HG03280 (cell line): ENCODE measurements at regions not wholly inside any gene's neighbourhood (a gene's known extent, or its start where the extent isn't known, plus 50 kb on each side); places are given as distances from the start of the nearest gene placed in this dataset.
"Not testable (repeated sequence)": the region's sequence is repeated elsewhere in the genome, so short reads cannot be mapped to it uniquely, and the experiment has no call there.

Source experiments
- ATAC-seq: cut with Tn5 transposase; IDR thresholded peaks from one replicate; pipeline ENCODE4 v1.9.1; 2021; ENCODE audit warnings: mild to moderate bottlenecking, moderate library complexity; ENCODE audit not compliant: unreplicated experiment

GRCh38 chr9:84501587-84501986, 161.0 kb upstream of the SLC28A3 start:
- ATAC-seq: no peak

GRCh38 chr9:84502066-84502465, 161.5 kb upstream of the SLC28A3 start:
- ATAC-seq: no peak

GRCh38 chr9:84504360-84504759, 163.8 kb upstream of the SLC28A3 start:
- ATAC-seq: no peak

GRCh38 chr9:84511651-84512050, 157.9 kb upstream of the NTRK2 start:
- no peak for ATAC-seq

GRCh38 chr9:84512493-84512892, 157.0 kb upstream of the NTRK2 start:
- no peak for ATAC-seq

GRCh38 chr9:84513473-84513872, 156.1 kb upstream of the NTRK2 start:
- ATAC-seq: no peak

GRCh38 chr9:84513979-84514378, 155.6 kb upstream of the NTRK2 start:
- no peak for ATAC-seq

- ATAC-seq: no peak
Observed at GRCh38 chr9:84514421-84514820, 155.1 kb upstream of the NTRK2 start.

GRCh38 chr9:84517026-84517425, 152.5 kb upstream of the NTRK2 start:
- no peak for ATAC-seq

- ATAC-seq: no peak
Observed at GRCh38 chr9:84519413-84519812, 150.1 kb upstream of the NTRK2 start.

GRCh38 chr9:84521208-84521607, 148.3 kb upstream of the NTRK2 start:
- no peak for ATAC-seq

GRCh38 chr9:84526211-84526610, 143.3 kb upstream of the NTRK2 start:
- not testable (repeated sequence) for ATAC-seq

- ATAC-seq: not testable (repeated sequence)
Observed at GRCh38 chr9:84527060-84527720, 142.3 kb upstream of the NTRK2 start.

- ATAC-seq: not testable (repeated sequence)
Observed at GRCh38 chr9:84535973-84536372, 133.6 kb upstream of the NTRK2 start.

GRCh38 chr9:84538879-84539278, 130.7 kb upstream of the NTRK2 start:
- no peak for ATAC-seq

- no peak for ATAC-seq
Observed at GRCh38 chr9:84542554-84542953, 127.0 kb upstream of the NTRK2 start.

- no peak for ATAC-seq
Observed at GRCh38 chr9:84554069-84554664, 115.4 kb upstream of the NTRK2 start.

GRCh38 chr9:84556556-84556955, 113.0 kb upstream of the NTRK2 start:
- no peak for ATAC-seq

- ATAC-seq: no peak
Observed at GRCh38 chr9:84557751-84558150, 111.8 kb upstream of the NTRK2 start.

GRCh38 chr9:84563691-84564090, 105.8 kb upstream of the NTRK2 start:
- ATAC-seq: no peak

- no peak for ATAC-seq
Observed at GRCh38 chr9:84567805-84568204, 101.7 kb upstream of the NTRK2 start.

GRCh38 chr9:84570482-84571154, 98.9 kb upstream of the NTRK2 start:
- no peak for ATAC-seq
